ENCODE measurements at regions not wholly inside any gene's neighbourhood (a gene's known extent, or its start where the extent isn't known, plus 50 kb on each side); places are given as distances from the start of the nearest gene placed in this dataset.

DNA sequence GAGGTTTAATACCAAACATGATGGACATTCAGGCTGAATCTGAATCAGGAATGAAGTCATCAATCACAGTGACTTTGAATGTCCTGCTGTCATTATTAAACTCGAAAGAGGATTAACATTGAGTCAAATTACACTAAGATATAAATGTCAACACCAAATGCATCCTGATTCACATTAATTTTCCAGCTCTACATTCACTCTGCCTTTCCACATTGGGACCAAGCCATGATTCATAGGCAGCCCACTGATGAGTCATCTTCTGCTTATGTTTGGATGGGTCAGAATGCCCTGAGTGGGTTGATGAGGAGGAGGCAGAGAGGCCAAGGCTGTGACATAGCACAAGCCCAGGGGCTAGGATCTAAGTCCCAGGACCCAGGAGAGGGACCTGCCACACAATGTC is 247.6 kb upstream of the RPS6KA3 start:
- TF ChIP-seq, protein P1, sequence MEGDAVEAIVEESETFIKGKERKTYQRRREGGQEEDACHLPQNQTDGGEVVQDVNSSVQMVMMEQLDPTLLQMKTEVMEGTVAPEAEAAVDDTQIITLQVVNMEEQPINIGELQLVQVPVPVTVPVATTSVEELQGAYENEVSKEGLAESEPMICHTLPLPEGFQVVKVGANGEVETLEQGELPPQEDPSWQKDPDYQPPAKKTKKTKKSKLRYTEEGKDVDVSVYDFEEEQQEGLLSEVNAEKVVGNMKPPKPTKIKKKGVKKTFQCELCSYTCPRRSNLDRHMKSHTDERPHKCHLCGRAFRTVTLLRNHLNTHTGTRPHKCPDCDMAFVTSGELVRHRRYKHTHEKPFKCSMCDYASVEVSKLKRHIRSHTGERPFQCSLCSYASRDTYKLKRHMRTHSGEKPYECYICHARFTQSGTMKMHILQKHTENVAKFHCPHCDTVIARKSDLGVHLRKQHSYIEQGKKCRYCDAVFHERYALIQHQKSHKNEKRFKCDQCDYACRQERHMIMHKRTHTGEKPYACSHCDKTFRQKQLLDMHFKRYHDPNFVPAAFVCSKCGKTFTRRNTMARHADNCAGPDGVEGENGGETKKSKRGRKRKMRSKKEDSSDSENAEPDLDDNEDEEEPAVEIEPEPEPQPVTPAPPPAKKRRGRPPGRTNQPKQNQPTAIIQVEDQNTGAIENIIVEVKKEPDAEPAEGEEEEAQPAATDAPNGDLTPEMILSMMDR (IDR thresholded peaks at IDR 0.05; ENCODE audit: low read depth, low read length) = no peak
- no peak for TF ChIP-seq EZH2phosphoT487 (IDR thresholded peaks at IDR 0.05; ENCODE audit: low read depth)
